GM18873 (cell line): ENCODE measurements at regions not wholly inside any gene's neighbourhood (a gene's known extent, or its start where the extent isn't known, plus 50 kb on each side); places are given as distances from the start of the nearest gene placed in this dataset.

ENCODE experiments used
- ATAC-seq: cut with Tn5 transposase; IDR thresholded peaks from one replicate; pipeline ENCODE4 v1.9.1; 2021; ENCODE audit warnings: mild to moderate bottlenecking, moderate library complexity, moderate number of reproducible peaks; ENCODE audit not compliant: unreplicated experiment, low FRiP score

GRCh38 chr15:26477044-26477443 is 295.8 kb downstream of the GABRB3 start:
- ATAC-seq, result no peak

GRCh38 chr15:26475554-26475953 is 297.3 kb downstream of the GABRB3 start:
- ATAC-seq, result no peak

GRCh38 chr15:26472661-26473060 is 300.2 kb downstream of the GABRB3 start:
- ATAC-seq, result no peak

GRCh38 chr15:26461847-26462608 is 310.8 kb downstream of the GABRB3 start:
- ATAC-seq, result no peak

GRCh38 chr15:26460165-26460564 is 312.7 kb downstream of the GABRB3 start:
- no peak for ATAC-seq

- no peak for ATAC-seq
Measured at GRCh38 chr15:26455828-26456227, 317.0 kb downstream of the GABRB3 start.

GRCh38 chr15:26453914-26454313 is 319.0 kb downstream of the GABRB3 start:
- no peak for ATAC-seq

GRCh38 chr15:26451995-26452394 is 320.9 kb downstream of the GABRB3 start:
- ATAC-seq, result no peak

- no peak for ATAC-seq
Measured at GRCh38 chr15:26449291-26449690, 323.6 kb downstream of the GABRB3 start.

- no peak for ATAC-seq
Measured at GRCh38 chr15:26443321-26443720, 329.5 kb downstream of the GABRB3 start.

GRCh38 chr15:26442680-26443079 is 330.2 kb downstream of the GABRB3 start:
- ATAC-seq, result no peak

- ATAC-seq, result no peak
Measured at GRCh38 chr15:26439681-26440080, 333.2 kb downstream of the GABRB3 start.

- no peak for ATAC-seq
Measured at GRCh38 chr15:26438718-26439117, 334.1 kb downstream of the GABRB3 start.

- ATAC-seq, result no peak
Measured at GRCh38 chr15:26438316-26438715, 334.6 kb downstream of the GABRB3 start.

GRCh38 chr15:26433818-26434217 is 339.0 kb downstream of the GABRB3 start:
- ATAC-seq, result no peak

- no peak for ATAC-seq
Measured at GRCh38 chr15:26433060-26433459, 339.8 kb downstream of the GABRB3 start.

GRCh38 chr15:26421065-26421464 is 351.8 kb downstream of the GABRB3 start:
- no peak for ATAC-seq

- ATAC-seq, result no peak
Measured at GRCh38 chr15:26395624-26396023, 377.2 kb downstream of the GABRB3 start.

- no peak for ATAC-seq
Measured at GRCh38 chr15:26394801-26395200, 378.1 kb downstream of the GABRB3 start.

- ATAC-seq, result no peak
Measured at GRCh38 chr15:26392956-26393355, 379.9 kb downstream of the GABRB3 start.

- ATAC-seq, result no peak
Measured at GRCh38 chr15:26391567-26392194, 381.2 kb downstream of the GABRB3 start.

GRCh38 chr15:26382444-26383072 is 390.3 kb downstream of the GABRB3 start:
- ATAC-seq, result no peak
